ENCODE measurements at regions not wholly inside any gene's neighbourhood (a gene's known extent, or its start where the extent isn't known, plus 50 kb on each side); places are given as distances from the start of the nearest gene placed in this dataset.
A peak's percentile ranks its signal among the peaks of the same experiment; 100 is the strongest.

DNA sequence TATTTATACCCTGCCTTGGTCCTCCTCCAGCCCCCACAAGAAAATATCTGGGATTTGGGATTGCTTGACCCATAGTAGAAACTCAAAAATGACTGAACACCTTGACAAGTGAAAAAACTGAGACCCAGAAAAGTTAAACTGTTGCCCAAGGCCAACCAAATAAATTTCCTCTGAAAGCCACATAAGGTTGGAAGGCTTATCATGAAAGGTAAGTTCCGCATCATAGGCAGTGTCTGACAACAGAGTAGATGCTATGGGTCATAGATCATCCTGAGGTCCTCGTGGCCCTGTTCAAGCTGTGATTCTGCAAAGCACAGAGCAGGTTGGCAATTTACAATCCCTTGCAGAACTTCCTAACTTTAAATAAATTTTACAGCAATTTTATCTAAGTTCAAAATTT is 140.8 kb upstream of the TSC22D2 start:
- H3K4me3 ChIP-seq (ENCODE audit: low read length): no peak overlapping the region
- DNase-seq (ENCODE audit: low read depth): no peak
- TF ChIP-seq, protein P1, sequence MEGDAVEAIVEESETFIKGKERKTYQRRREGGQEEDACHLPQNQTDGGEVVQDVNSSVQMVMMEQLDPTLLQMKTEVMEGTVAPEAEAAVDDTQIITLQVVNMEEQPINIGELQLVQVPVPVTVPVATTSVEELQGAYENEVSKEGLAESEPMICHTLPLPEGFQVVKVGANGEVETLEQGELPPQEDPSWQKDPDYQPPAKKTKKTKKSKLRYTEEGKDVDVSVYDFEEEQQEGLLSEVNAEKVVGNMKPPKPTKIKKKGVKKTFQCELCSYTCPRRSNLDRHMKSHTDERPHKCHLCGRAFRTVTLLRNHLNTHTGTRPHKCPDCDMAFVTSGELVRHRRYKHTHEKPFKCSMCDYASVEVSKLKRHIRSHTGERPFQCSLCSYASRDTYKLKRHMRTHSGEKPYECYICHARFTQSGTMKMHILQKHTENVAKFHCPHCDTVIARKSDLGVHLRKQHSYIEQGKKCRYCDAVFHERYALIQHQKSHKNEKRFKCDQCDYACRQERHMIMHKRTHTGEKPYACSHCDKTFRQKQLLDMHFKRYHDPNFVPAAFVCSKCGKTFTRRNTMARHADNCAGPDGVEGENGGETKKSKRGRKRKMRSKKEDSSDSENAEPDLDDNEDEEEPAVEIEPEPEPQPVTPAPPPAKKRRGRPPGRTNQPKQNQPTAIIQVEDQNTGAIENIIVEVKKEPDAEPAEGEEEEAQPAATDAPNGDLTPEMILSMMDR (conservative IDR thresholded peaks at IDR 0.05; ENCODE audit: low read length): no peak

DNA sequence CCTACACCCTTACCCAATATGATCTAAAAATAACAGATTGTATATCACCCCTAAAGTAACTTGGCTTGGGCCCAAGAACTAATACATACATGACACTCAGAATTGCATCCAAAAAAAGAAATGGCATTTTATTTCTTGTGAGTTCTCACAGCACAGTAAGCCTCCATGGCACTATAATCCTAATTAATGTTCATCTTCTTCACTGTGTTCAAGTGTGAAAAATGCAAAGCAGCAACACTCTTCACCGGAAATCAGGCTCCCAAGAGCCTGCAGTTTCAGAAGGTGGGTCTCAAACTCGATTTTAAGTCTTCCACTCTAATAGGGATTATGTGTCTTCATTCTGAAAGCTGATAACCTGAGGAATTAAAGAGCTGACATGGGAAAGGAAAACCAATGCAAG is 142.8 kb upstream of the TSC22D2 start:
- TF ChIP-seq, protein P1 (conservative IDR thresholded peaks at IDR 0.05; ENCODE audit: low read length): no peak
- H3K4me3 ChIP-seq (ENCODE audit: low read length): no peak overlapping the region
- DNase-seq (ENCODE audit: low read depth): no peak

DNA sequence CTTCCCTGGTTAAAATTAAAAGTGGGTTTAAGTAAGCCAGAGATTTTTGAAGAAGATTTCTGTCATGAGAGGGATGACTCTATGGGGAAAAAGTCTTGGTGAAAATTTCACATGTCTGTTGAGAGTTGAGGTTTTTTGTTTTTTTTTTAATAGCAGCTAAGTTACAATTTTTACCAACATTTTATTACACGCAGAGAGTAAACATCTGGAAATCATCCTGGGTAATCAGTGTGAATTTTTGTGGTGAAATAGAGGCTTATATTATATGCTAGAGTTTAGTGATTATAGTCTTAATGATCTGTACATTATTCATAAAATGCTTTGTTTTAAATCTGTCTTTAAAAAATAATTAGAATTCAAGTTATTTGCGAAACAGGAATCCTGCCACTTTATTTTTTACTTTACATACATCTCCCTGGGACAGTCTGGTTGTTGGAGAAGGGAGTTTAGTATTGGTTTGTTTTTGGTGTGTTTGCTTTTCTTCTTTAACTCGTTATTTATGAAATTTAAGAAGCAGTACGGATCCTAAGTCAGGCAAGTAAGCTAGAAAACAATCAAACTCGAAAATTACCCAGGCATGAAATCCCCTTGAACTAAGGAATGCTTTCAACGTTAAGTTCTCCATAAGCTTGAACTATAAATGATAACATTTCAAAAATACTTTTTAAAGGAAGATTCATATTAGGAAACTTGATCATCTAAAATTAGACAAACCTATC is 143.4 kb upstream of the TSC22D2 start:
- no peak overlapping the region for H3K4me3 ChIP-seq (ENCODE audit: low read length)
- TF ChIP-seq, protein P1 (conservative IDR thresholded peaks at IDR 0.05; ENCODE audit: low read length): no peak
- DNase-seq (ENCODE audit: low read depth): peak; percentile 60

GRCh38 chr3:150261958-150262357 is 146.1 kb upstream of the TSC22D2 start:
- no peak for DNase-seq (ENCODE audit: low read depth)
- TF ChIP-seq, protein P1 (conservative IDR thresholded peaks at IDR 0.05; ENCODE audit: low read length): no peak
- H3K4me3 ChIP-seq (ENCODE audit: low read length): no peak overlapping the region

GRCh38 chr3:150261418-150261817 is 146.7 kb upstream of the TSC22D2 start:
- DNase-seq (ENCODE audit: low read depth): no peak
- TF ChIP-seq, protein P1 (conservative IDR thresholded peaks at IDR 0.05; ENCODE audit: low read length): no peak
- no peak overlapping the region for H3K4me3 ChIP-seq (ENCODE audit: low read length)

DNA sequence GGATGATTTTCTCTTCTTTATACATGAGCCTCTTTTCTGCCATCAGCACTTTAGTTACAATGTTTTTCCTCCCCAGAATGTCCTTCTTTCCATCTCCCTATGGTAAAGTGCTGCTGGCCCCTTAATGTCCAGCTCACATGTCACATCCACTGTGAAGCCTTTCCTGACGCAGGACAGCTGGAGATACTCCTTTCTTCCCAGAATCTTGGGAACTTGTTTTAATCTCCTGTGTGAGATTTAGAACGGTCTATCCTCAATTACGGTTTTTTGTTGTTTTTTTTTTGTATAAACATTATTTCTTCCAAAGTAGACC is 147.7 kb upstream of the TSC22D2 start:
- no peak for DNase-seq (ENCODE audit: low read depth)
- TF ChIP-seq, protein P1 (conservative IDR thresholded peaks at IDR 0.05; ENCODE audit: low read length): no peak

GRCh38 chr3:150259526-150260397 is 148.3 kb upstream of the TSC22D2 start:
- H3K4me3 ChIP-seq (ENCODE audit: low read length): no peak overlapping the region
- TF ChIP-seq, protein P1 (conservative IDR thresholded peaks at IDR 0.05; ENCODE audit: low read length): no peak
- DNase-seq (ENCODE audit: low read depth): no peak

More for the DNA sequence above, 147.7 kb upstream of the TSC22D2 start:
- H3K4me3 ChIP-seq (ENCODE audit: low read length): no peak overlapping the region

All from AG10803 (cell line).